ENCODE measurements at regions not wholly inside any gene's neighbourhood (a gene's known extent, or its start where the extent isn't known, plus 50 kb on each side); places are given as distances from the start of the nearest gene placed in this dataset.

- Histone ChIP-seq H3K27ac (no peak overlapping the region), H3K36me3 (ENCODE audit: insufficient read depth, low read length) (no peaks in the 10 kb centered on the region), H3K4me3 (no peak overlapping the region), H3K9me3 (ENCODE audit: low read depth, low read length) (no peaks in the 10 kb centered on the region), H3K9ac (ENCODE audit: insufficient read length) (no peak overlapping the region)
- TF ChIP-seq EZH2 (IDR thresholded peaks at IDR 0.05) (no peak), FOXP2 (optimal IDR thresholded peaks at IDR 0.05; ENCODE audit: control extremely low read depth, extremely low read length, insufficient read depth) (no peak), POLR2AphosphoS5 (IDR thresholded peaks at IDR 0.05; ENCODE audit: borderline replicate concordance, low read depth, low read length) (no peak)
- no peak for DNase-seq (ENCODE audit: low read depth, low spot score)
Observed at GRCh38 chr2:172207911-172208310, 105.2 kb upstream of the DLX2 start.

- no peak overlapping the region for H3K9ac ChIP-seq (ENCODE audit: insufficient read length)
- H3K36me3 ChIP-seq (ENCODE audit: insufficient read depth, low read length), result no peaks in the 10 kb centered on the region
- H3K27ac ChIP-seq, result no peak overlapping the region
- DNase-seq (ENCODE audit: low read depth, low spot score), result no peak
- no peaks in the 10 kb centered on the region for H3K9me3 ChIP-seq (ENCODE audit: low read depth, low read length)
- no peak overlapping the region for H3K4me3 ChIP-seq
- no peak for TF ChIP-seq EZH2 (IDR thresholded peaks at IDR 0.05)
- no peak for TF ChIP-seq POLR2AphosphoS5 (IDR thresholded peaks at IDR 0.05; ENCODE audit: borderline replicate concordance, low read depth, low read length)
- TF ChIP-seq FOXP2 (optimal IDR thresholded peaks at IDR 0.05; ENCODE audit: control extremely low read depth, extremely low read length, insufficient read depth), result no peak
Observed at GRCh38 chr2:172208791-172209325, 106.2 kb upstream of the DLX2 start.

- no peak overlapping the region for H3K27ac ChIP-seq
- H3K36me3 ChIP-seq (ENCODE audit: insufficient read depth, low read length), result no peaks in the 10 kb centered on the region
- DNase-seq (ENCODE audit: low read depth, low spot score), result no peak
- TF ChIP-seq POLR2AphosphoS5 (IDR thresholded peaks at IDR 0.05; ENCODE audit: borderline replicate concordance, low read depth, low read length) (no peak), FOXP2 (optimal IDR thresholded peaks at IDR 0.05; ENCODE audit: control extremely low read depth, extremely low read length, insufficient read depth) (no peak), EZH2 (IDR thresholded peaks at IDR 0.05) (no peak)
- H3K4me3 ChIP-seq, result no peak overlapping the region
- H3K9me3 ChIP-seq (ENCODE audit: low read depth, low read length), result no peaks in the 10 kb centered on the region
- no peak overlapping the region for H3K9ac ChIP-seq (ENCODE audit: insufficient read length)
Observed at GRCh38 chr2:172210599-172210998, 107.9 kb upstream of the DLX2 start.

GRCh38 chr2:172211512-172211911 lies 108.8 kb upstream of the DLX2 start:
- no peak for DNase-seq (ENCODE audit: low read depth, low spot score)
- H3K36me3 ChIP-seq (ENCODE audit: insufficient read depth, low read length), result no peaks in the 10 kb centered on the region
- no peak overlapping the region for H3K4me3 ChIP-seq
- H3K9me3 ChIP-seq (ENCODE audit: low read depth, low read length), result no peaks in the 10 kb centered on the region
- TF ChIP-seq POLR2AphosphoS5 (IDR thresholded peaks at IDR 0.05; ENCODE audit: borderline replicate concordance, low read depth, low read length) (no peak), EZH2 (IDR thresholded peaks at IDR 0.05) (no peak)
- H3K27ac ChIP-seq, result no peak overlapping the region
- H3K9ac ChIP-seq (ENCODE audit: insufficient read length), result no peak overlapping the region

GRCh38 chr2:172213116-172213860 lies 110.6 kb upstream of the DLX2 start:
- Histone ChIP-seq H3K9me3 (ENCODE audit: low read depth, low read length) (no peaks in the 10 kb centered on the region), H3K9ac (ENCODE audit: insufficient read length) (no peak overlapping the region), H3K36me3 (ENCODE audit: insufficient read depth, low read length) (no peaks in the 10 kb centered on the region), H3K27ac (no peak overlapping the region), H3K4me3 (no peak overlapping the region)
- no peak for TF ChIP-seq FOXP2 (optimal IDR thresholded peaks at IDR 0.05; ENCODE audit: control extremely low read depth, extremely low read length, insufficient read depth)
- no peak for TF ChIP-seq POLR2AphosphoS5 (IDR thresholded peaks at IDR 0.05; ENCODE audit: borderline replicate concordance, low read depth, low read length)
- TF ChIP-seq EZH2 (IDR thresholded peaks at IDR 0.05), result no peak
- no peak for DNase-seq (ENCODE audit: low read depth, low spot score)

- no peaks in the 10 kb centered on the region for H3K9me3 ChIP-seq (ENCODE audit: low read depth, low read length)
- TF ChIP-seq POLR2AphosphoS5 (IDR thresholded peaks at IDR 0.05; ENCODE audit: borderline replicate concordance, low read depth, low read length), result no peak
- TF ChIP-seq FOXP2 (optimal IDR thresholded peaks at IDR 0.05; ENCODE audit: control extremely low read depth, extremely low read length, insufficient read depth), result no peak
- no peak for TF ChIP-seq EZH2 (IDR thresholded peaks at IDR 0.05)
- H3K4me3 ChIP-seq, result no peak overlapping the region
- DNase-seq (ENCODE audit: low read depth, low spot score), result no peak
- no peaks in the 10 kb centered on the region for H3K36me3 ChIP-seq (ENCODE audit: insufficient read depth, low read length)
- no peak overlapping the region for H3K27ac ChIP-seq
- H3K9ac ChIP-seq (ENCODE audit: insufficient read length), result no peak overlapping the region
Observed at GRCh38 chr2:172214252-172214651, 111.6 kb upstream of the DLX2 start.

GRCh38 chr2:172215172-172215935 lies 112.7 kb upstream of the DLX2 start:
- no peak for DNase-seq (ENCODE audit: low read depth, low spot score)
- H3K27ac ChIP-seq, result no peak overlapping the region
- no peak for TF ChIP-seq POLR2AphosphoS5 (IDR thresholded peaks at IDR 0.05; ENCODE audit: borderline replicate concordance, low read depth, low read length)
- no peak for TF ChIP-seq EZH2 (IDR thresholded peaks at IDR 0.05)
- TF ChIP-seq FOXP2 (optimal IDR thresholded peaks at IDR 0.05; ENCODE audit: control extremely low read depth, extremely low read length, insufficient read depth), result no peak
- no peak overlapping the region for H3K9ac ChIP-seq (ENCODE audit: insufficient read length)
- no peak overlapping the region for H3K4me3 ChIP-seq
- H3K36me3 ChIP-seq (ENCODE audit: insufficient read depth, low read length), result no peaks in the 10 kb centered on the region
- H3K9me3 ChIP-seq (ENCODE audit: low read depth, low read length), result no peaks in the 10 kb centered on the region

GRCh38 chr2:172215936-172216335 lies 113.2 kb upstream of the DLX2 start:
- Histone ChIP-seq H3K9ac (ENCODE audit: insufficient read length) (no peak overlapping the region), H3K9me3 (ENCODE audit: low read depth, low read length) (no peaks in the 10 kb centered on the region), H3K27ac (no peak overlapping the region), H3K36me3 (ENCODE audit: insufficient read depth, low read length) (no peaks in the 10 kb centered on the region), H3K4me3 (no peak overlapping the region)
- no peak for TF ChIP-seq EZH2 (IDR thresholded peaks at IDR 0.05)
- TF ChIP-seq FOXP2 (optimal IDR thresholded peaks at IDR 0.05; ENCODE audit: control extremely low read depth, extremely low read length, insufficient read depth), result no peak
- TF ChIP-seq POLR2AphosphoS5 (IDR thresholded peaks at IDR 0.05; ENCODE audit: borderline replicate concordance, low read depth, low read length), result no peak
- no peak for DNase-seq (ENCODE audit: low read depth, low spot score)

All from SK-N-MC (cell line).